PC-3 (cell line): ENCODE measurements at regions not wholly inside any gene's neighbourhood (a gene's known extent, or its start where the extent isn't known, plus 50 kb on each side); places are given as distances from the start of the nearest gene placed in this dataset.

Source experiments
- EZH2 ChIP-seq: fragments of 300-600 bp; sonication (generic); IDR thresholded peaks from one replicate; pipeline ENCODE4 v1.6.1; 2017; ENCODE audit warnings: antibody characterized with exemption, mild to moderate bottlenecking, low read length; ENCODE audit not compliant: unreplicated experiment
- TF ChIP-seq, protein P1 (sequence below): fragments of 300-600 bp; sonication (generic); conservative IDR thresholded peaks from 2 replicates; pipeline ENCODE4 v1.5.1; 2017; ENCODE audit warnings: antibody characterized with exemption, low read depth, mild to moderate bottlenecking, low read length

DNA sequence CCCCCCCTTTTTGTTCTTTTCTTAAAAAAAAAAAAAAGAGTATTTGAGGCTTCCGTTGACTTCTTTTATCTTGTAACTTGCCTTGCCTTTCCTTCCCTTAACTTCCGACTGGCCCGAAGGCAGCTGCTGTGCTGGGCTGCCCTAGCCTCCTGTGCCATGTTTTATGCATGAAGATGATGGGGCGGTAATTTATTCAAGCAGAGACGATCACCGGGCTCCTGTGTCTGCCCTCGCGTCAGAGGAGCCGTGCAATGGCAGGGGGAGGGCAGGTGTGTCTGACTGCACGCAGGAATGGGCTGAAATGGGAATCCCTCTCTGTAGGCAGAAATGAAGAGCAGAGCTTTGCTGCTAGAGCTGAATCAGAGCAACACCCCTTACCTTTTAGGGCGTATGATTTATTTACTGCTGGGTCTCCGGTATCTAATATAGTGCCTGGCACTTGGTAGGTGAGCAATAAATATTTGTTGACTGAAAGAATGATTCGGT lies 106.3 kb upstream of the RIPOR2 start:
- TF ChIP-seq, protein P1, sequence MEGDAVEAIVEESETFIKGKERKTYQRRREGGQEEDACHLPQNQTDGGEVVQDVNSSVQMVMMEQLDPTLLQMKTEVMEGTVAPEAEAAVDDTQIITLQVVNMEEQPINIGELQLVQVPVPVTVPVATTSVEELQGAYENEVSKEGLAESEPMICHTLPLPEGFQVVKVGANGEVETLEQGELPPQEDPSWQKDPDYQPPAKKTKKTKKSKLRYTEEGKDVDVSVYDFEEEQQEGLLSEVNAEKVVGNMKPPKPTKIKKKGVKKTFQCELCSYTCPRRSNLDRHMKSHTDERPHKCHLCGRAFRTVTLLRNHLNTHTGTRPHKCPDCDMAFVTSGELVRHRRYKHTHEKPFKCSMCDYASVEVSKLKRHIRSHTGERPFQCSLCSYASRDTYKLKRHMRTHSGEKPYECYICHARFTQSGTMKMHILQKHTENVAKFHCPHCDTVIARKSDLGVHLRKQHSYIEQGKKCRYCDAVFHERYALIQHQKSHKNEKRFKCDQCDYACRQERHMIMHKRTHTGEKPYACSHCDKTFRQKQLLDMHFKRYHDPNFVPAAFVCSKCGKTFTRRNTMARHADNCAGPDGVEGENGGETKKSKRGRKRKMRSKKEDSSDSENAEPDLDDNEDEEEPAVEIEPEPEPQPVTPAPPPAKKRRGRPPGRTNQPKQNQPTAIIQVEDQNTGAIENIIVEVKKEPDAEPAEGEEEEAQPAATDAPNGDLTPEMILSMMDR: no peak
- no peak for TF ChIP-seq EZH2
